Left renal cortex interstitium (tissue), 4 donors: ENCODE measurements at regions not wholly inside any gene's neighbourhood (a gene's known extent, or its start where the extent isn't known, plus 50 kb on each side); places are given as distances from the start of the nearest gene placed in this dataset.

ENCODE experiments used
- DNase-seq, 4 donors: peaks; one replicate each; pipeline ENCODE4 v3.0.0-alpha.2; 2013; ENCODE audit warnings: low read depth in 4 of 4, low spot score in 2 of 4, missing footprints in 1 of 4

- no peak for DNase-seq
Measured at GRCh38 chr6:164020142-164020541, 605.6 kb downstream of the QKI start.

GRCh38 chr6:164018133-164018532 is 603.6 kb downstream of the QKI start:
- no peak for DNase-seq

GRCh38 chr6:164016056-164016455 is 601.5 kb downstream of the QKI start:
- no peak for DNase-seq

- no peak for DNase-seq
Measured at GRCh38 chr6:164015088-164015484, 600.6 kb downstream of the QKI start.

GRCh38 chr6:164014346-164015087 is 600.0 kb downstream of the QKI start:
- DNase-seq, result no peak

- DNase-seq, result no peak
Measured at GRCh38 chr6:164013480-164014208, 599.1 kb downstream of the QKI start.

- DNase-seq, result no peak
Measured at GRCh38 chr6:164011321-164011720, 596.8 kb downstream of the QKI start.

- DNase-seq, result no peak
Measured at GRCh38 chr6:164010441-164011103, 596.1 kb downstream of the QKI start.

GRCh38 chr6:164008902-164009301 is 594.4 kb downstream of the QKI start:
- DNase-seq, result no peak

- no peak for DNase-seq
Measured at GRCh38 chr6:164007881-164008280, 593.4 kb downstream of the QKI start.

- DNase-seq, result no peak
Measured at GRCh38 chr6:164006459-164006858, 591.9 kb downstream of the QKI start.

- DNase-seq, result no peak
Measured at GRCh38 chr6:164005004-164005711, 590.6 kb downstream of the QKI start.

- no peak for DNase-seq
Measured at GRCh38 chr6:164000276-164000675, 585.8 kb downstream of the QKI start.

GRCh38 chr6:163999475-164000125 is 585.1 kb downstream of the QKI start:
- DNase-seq, result no peak

- DNase-seq, result no peak
Measured at GRCh38 chr6:163998496-163998895, 584.0 kb downstream of the QKI start.

GRCh38 chr6:163996491-163996890 is 582.0 kb downstream of the QKI start:
- DNase-seq, result no peak

- DNase-seq, result no peak
Measured at GRCh38 chr6:163994566-163994965, 580.0 kb downstream of the QKI start.

- no peak for DNase-seq
Measured at GRCh38 chr6:163992701-163993100, 578.2 kb downstream of the QKI start.

- DNase-seq, result no peak
Measured at GRCh38 chr6:163992056-163992455, 577.5 kb downstream of the QKI start.

- no peak for DNase-seq
Measured at GRCh38 chr6:163991321-163991720, 576.8 kb downstream of the QKI start.

- no peak for DNase-seq
Measured at GRCh38 chr6:163986313-163986712, 571.8 kb downstream of the QKI start.
